ENCODE measurements at regions not wholly inside any gene's neighbourhood (a gene's known extent, or its start where the extent isn't known, plus 50 kb on each side); places are given as distances from the start of the nearest gene placed in this dataset.
A peak's percentile ranks its signal among the peaks of the same experiment; 100 is the strongest.

- DNase-seq, result no peak
- no peak for ATAC-seq
- Histone ChIP-seq H3K9me3 (no peaks in the 10 kb centered on the region), H3K4me3 (no peak overlapping the region), H3K27ac (no peak overlapping the region), H3K4me1 (peaks cover 0 to 6% of the 10 kb centered on the region in 2 donors), H3K27me3 (no peaks in the 10 kb centered on the region), H3K36me3 (no peaks in the 10 kb centered on the region)
- intact Hi-C loops (cut with DNase I; ENCODE audit: low total_unique reads), result no loop called here
- in situ Hi-C loops (cut with MboI; ENCODE audit: low sequenced_read_pairs in 4 of 4), result loop anchor here in 1 of 4 donors (25.0 kb wide), 1 partner anchor 99 kb away; no protein-coding TSS in a partner anchor
- no peak for TF ChIP-seq POLR2A (IDR thresholded peaks at IDR 0.05)
- TF ChIP-seq CTCF (IDR thresholded peaks at IDR 0.05 in 4 of 5, conservative IDR thresholded peaks at IDR 0.05 in 1 of 5), result no peak
These were observed 128.5 kb upstream of the PTPRM start for GRCh38 chr18:7438646-7439045.

GRCh38 chr18:7447318-7448028 is 119.6 kb upstream of the PTPRM start:
- DNase-seq (no peak), ATAC-seq (no peak)
- Histone ChIP-seq H3K27me3 (peaks cover 0 to 4% (median 0%) of the 10 kb centered on the region in 3 donors), H3K9me3 (no peaks in the 10 kb centered on the region), H3K36me3 (no peaks in the 10 kb centered on the region), H3K4me1 (no peaks in the 10 kb centered on the region), H3K4me3 (no peak overlapping the region), H3K27ac (no peak overlapping the region)
- intact Hi-C loops (cut with DNase I; ENCODE audit: low total_unique reads), result no loop called here
- in situ Hi-C loops (cut with MboI; ENCODE audit: low sequenced_read_pairs in 4 of 4), result loop anchor here in 1 of 4 donors (25.0 kb wide), 1 partner anchor 90 kb away; no protein-coding TSS in a partner anchor
- TF ChIP-seq POLR2A (IDR thresholded peaks at IDR 0.05), result no peak
- no peak for TF ChIP-seq CTCF (IDR thresholded peaks at IDR 0.05 in 4 of 5, conservative IDR thresholded peaks at IDR 0.05 in 1 of 5)

GRCh38 chr18:7452331-7452730 is 114.8 kb upstream of the PTPRM start:
- intact Hi-C loops (cut with DNase I; ENCODE audit: low total_unique reads) (loop anchor here (2.0 kb wide), 1 partner anchor 114 kb away; the partner anchor contains the start of gene PTPRM), in situ Hi-C loops (cut with MboI; ENCODE audit: low sequenced_read_pairs in 4 of 4) (no loop called here)
- no peaks in the 10 kb centered on the region for H3K9me3 ChIP-seq
- H3K4me3 ChIP-seq, result no peak overlapping the region
- no peak for ATAC-seq
- H3K27me3 ChIP-seq, result no peaks in the 10 kb centered on the region
- H3K36me3 ChIP-seq, result no peaks in the 10 kb centered on the region
- no peaks in the 10 kb centered on the region for H3K4me1 ChIP-seq
- no peak overlapping the region for H3K27ac ChIP-seq
- DNase-seq, result no peak
- TF ChIP-seq CTCF (IDR thresholded peaks at IDR 0.05 in 4 of 5, conservative IDR thresholded peaks at IDR 0.05 in 1 of 5), result peak; percentile 23 to 63 (median 56)
- no peak for TF ChIP-seq POLR2A (IDR thresholded peaks at IDR 0.05)

- Histone ChIP-seq H3K27ac (no peak overlapping the region), H3K27me3 (no peaks in the 10 kb centered on the region), H3K4me1 (no peaks in the 10 kb centered on the region), H3K36me3 (no peaks in the 10 kb centered on the region), H3K4me3 (no peak overlapping the region), H3K9me3 (no peaks in the 10 kb centered on the region)
- DNase-seq (no peak), ATAC-seq (no peak)
- TF ChIP-seq POLR2A (IDR thresholded peaks at IDR 0.05), result no peak
- intact Hi-C loops (cut with DNase I; ENCODE audit: low total_unique reads) (no loop called here), in situ Hi-C loops (cut with MboI; ENCODE audit: low sequenced_read_pairs in 4 of 4) (no loop called here)
These were observed 112.7 kb upstream of the PTPRM start for GRCh38 chr18:7454429-7454828.

- no peaks in the 10 kb centered on the region for H3K36me3 ChIP-seq
- DNase-seq (no peak), ATAC-seq (no peak)
- no peaks in the 10 kb centered on the region for H3K9me3 ChIP-seq
- no peak overlapping the region for H3K27ac ChIP-seq
- no peak overlapping the region for H3K4me3 ChIP-seq
- TF ChIP-seq CTCF (IDR thresholded peaks at IDR 0.05 in 4 of 5, conservative IDR thresholded peaks at IDR 0.05 in 1 of 5) (no peak), POLR2A (IDR thresholded peaks at IDR 0.05) (no peak)
- in situ Hi-C loops (cut with MboI; ENCODE audit: low sequenced_read_pairs in 4 of 4) (no loop called here), intact Hi-C loops (cut with DNase I; ENCODE audit: low total_unique reads) (no loop called here)
- H3K4me1 ChIP-seq, result no peaks in the 10 kb centered on the region
- no peaks in the 10 kb centered on the region for H3K27me3 ChIP-seq
These were observed 110.7 kb upstream of the PTPRM start for GRCh38 chr18:7456376-7456775.
